ENCODE measurements at regions not wholly inside any gene's neighbourhood (a gene's known extent, or its start where the extent isn't known, plus 50 kb on each side); places are given as distances from the start of the nearest gene placed in this dataset.

GRCh38 chr14:49057838-49058510, 528.2 kb downstream of the RPS29 start:
- no peaks in the 10 kb centered on the region for H3K9me2 ChIP-seq (replicated peaks; ENCODE audit: control insufficient read depth, low read length)
- no peaks in the 10 kb centered on the region for H4K20me1 ChIP-seq (ENCODE audit: control insufficient read depth, insufficient read depth, low read depth, low read length)
- no peaks in the 10 kb centered on the region for H3K36me3 ChIP-seq (ENCODE audit: control insufficient read depth, low read length)
- no peaks in the 10 kb centered on the region for H3K79me2 ChIP-seq (ENCODE audit: control insufficient read depth, low read length)
- no peaks in the 10 kb centered on the region for H3K9me3 ChIP-seq (ENCODE audit: control insufficient read depth, insufficient read depth, low read length)
- H3F3A ChIP-seq (ENCODE audit: control insufficient read depth, insufficient read depth) = no peaks in the 10 kb centered on the region
- H3K4me3 ChIP-seq (ENCODE audit: low read length) = no peak overlapping the region
- H3K27ac ChIP-seq (ENCODE audit: low read depth, low read length) = no peak overlapping the region
- no peak overlapping the region for H3K4me2 ChIP-seq (ENCODE audit: low read length)
- no peaks in the 10 kb centered on the region for H3K27me3 ChIP-seq (ENCODE audit: control insufficient read depth, low read length)
- TF ChIP-seq EZH2phosphoT487 (IDR thresholded peaks at IDR 0.05; ENCODE audit: borderline replicate concordance, low read length) = no peak
- TF ChIP-seq, protein P1, sequence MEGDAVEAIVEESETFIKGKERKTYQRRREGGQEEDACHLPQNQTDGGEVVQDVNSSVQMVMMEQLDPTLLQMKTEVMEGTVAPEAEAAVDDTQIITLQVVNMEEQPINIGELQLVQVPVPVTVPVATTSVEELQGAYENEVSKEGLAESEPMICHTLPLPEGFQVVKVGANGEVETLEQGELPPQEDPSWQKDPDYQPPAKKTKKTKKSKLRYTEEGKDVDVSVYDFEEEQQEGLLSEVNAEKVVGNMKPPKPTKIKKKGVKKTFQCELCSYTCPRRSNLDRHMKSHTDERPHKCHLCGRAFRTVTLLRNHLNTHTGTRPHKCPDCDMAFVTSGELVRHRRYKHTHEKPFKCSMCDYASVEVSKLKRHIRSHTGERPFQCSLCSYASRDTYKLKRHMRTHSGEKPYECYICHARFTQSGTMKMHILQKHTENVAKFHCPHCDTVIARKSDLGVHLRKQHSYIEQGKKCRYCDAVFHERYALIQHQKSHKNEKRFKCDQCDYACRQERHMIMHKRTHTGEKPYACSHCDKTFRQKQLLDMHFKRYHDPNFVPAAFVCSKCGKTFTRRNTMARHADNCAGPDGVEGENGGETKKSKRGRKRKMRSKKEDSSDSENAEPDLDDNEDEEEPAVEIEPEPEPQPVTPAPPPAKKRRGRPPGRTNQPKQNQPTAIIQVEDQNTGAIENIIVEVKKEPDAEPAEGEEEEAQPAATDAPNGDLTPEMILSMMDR (IDR thresholded peaks at IDR 0.05; ENCODE audit: low read depth, low read length, poor library complexity, severe bottlenecking) = no peak
- no peaks in the 10 kb centered on the region for H3K4me1 ChIP-seq (ENCODE audit: control insufficient read depth, low read length)

DNA sequence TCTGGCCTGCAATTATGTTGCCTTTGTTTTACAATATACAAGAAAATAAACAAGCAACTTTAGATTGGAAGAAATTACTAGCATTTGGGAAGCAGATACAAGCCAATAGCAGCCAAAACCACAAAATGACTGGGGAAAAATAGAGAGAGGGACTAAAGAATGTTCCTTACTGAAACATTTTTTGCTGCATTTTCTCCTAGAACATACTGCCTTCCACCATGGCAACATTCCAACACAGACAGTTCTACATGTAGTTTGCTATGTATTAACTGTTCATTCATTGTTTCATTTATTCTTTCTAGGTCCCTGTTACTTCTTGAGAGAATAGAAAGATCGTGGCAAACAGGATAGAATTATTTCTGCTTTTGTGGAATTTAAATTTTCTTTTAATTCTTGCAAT, 530.2 kb downstream of the RPS29 start:
- H3K4me1 ChIP-seq (ENCODE audit: control insufficient read depth, low read length) = no peaks in the 10 kb centered on the region
- no peak for TF ChIP-seq EZH2phosphoT487 (IDR thresholded peaks at IDR 0.05; ENCODE audit: borderline replicate concordance, low read length)
- TF ChIP-seq, protein P1 (IDR thresholded peaks at IDR 0.05; ENCODE audit: low read depth, low read length, poor library complexity, severe bottlenecking) = no peak
- H3K27me3 ChIP-seq (ENCODE audit: control insufficient read depth, low read length) = no peaks in the 10 kb centered on the region
- H3K4me3 ChIP-seq (ENCODE audit: low read length) = no peak overlapping the region
- H3K9me3 ChIP-seq (ENCODE audit: control insufficient read depth, insufficient read depth, low read length) = no peaks in the 10 kb centered on the region
- no peaks in the 10 kb centered on the region for H3F3A ChIP-seq (ENCODE audit: control insufficient read depth, insufficient read depth)
- no peak overlapping the region for H3K27ac ChIP-seq (ENCODE audit: low read depth, low read length)
- H3K9me2 ChIP-seq (replicated peaks; ENCODE audit: control insufficient read depth, low read length) = no peaks in the 10 kb centered on the region
- H3K4me2 ChIP-seq (ENCODE audit: low read length) = no peak overlapping the region
- no peaks in the 10 kb centered on the region for H4K20me1 ChIP-seq (ENCODE audit: control insufficient read depth, insufficient read depth, low read depth, low read length)
- H3K79me2 ChIP-seq (ENCODE audit: control insufficient read depth, low read length) = no peaks in the 10 kb centered on the region
- H3K36me3 ChIP-seq (ENCODE audit: control insufficient read depth, low read length) = no peaks in the 10 kb centered on the region

- Histone ChIP-seq H3K9me2 (replicated peaks; ENCODE audit: control insufficient read depth, low read length) (no peaks in the 10 kb centered on the region), H3K4me2 (ENCODE audit: low read length) (no peak overlapping the region), H3K27me3 (ENCODE audit: control insufficient read depth, low read length) (no peaks in the 10 kb centered on the region), H3K79me2 (ENCODE audit: control insufficient read depth, low read length) (no peaks in the 10 kb centered on the region), H3F3A (ENCODE audit: control insufficient read depth, insufficient read depth) (no peaks in the 10 kb centered on the region), H3K9me3 (ENCODE audit: control insufficient read depth, insufficient read depth, low read length) (no peaks in the 10 kb centered on the region; the same call in 1 of the 2 replicates), H3K4me3 (ENCODE audit: low read length) (no peak overlapping the region), H3K4me1 (ENCODE audit: control insufficient read depth, low read length) (no peaks in the 10 kb centered on the region), H3K27ac (ENCODE audit: low read depth, low read length) (no peak overlapping the region), H3K36me3 (ENCODE audit: control insufficient read depth, low read length) (no peaks in the 10 kb centered on the region), H4K20me1 (ENCODE audit: control insufficient read depth, insufficient read depth, low read depth, low read length) (no peaks in the 10 kb centered on the region)
- TF ChIP-seq, protein P1 (IDR thresholded peaks at IDR 0.05; ENCODE audit: low read depth, low read length, poor library complexity, severe bottlenecking) = no peak
- no peak for TF ChIP-seq EZH2phosphoT487 (IDR thresholded peaks at IDR 0.05; ENCODE audit: borderline replicate concordance, low read length)
Observed at GRCh38 chr14:49052521-49052920, 533.7 kb downstream of the RPS29 start.
